ENCODE measurements at regions not wholly inside any gene's neighbourhood (a gene's known extent, or its start where the extent isn't known, plus 50 kb on each side); places are given as distances from the start of the nearest gene placed in this dataset.
A peak's percentile ranks its signal among the peaks of the same experiment; 100 is the strongest.

DNA sequence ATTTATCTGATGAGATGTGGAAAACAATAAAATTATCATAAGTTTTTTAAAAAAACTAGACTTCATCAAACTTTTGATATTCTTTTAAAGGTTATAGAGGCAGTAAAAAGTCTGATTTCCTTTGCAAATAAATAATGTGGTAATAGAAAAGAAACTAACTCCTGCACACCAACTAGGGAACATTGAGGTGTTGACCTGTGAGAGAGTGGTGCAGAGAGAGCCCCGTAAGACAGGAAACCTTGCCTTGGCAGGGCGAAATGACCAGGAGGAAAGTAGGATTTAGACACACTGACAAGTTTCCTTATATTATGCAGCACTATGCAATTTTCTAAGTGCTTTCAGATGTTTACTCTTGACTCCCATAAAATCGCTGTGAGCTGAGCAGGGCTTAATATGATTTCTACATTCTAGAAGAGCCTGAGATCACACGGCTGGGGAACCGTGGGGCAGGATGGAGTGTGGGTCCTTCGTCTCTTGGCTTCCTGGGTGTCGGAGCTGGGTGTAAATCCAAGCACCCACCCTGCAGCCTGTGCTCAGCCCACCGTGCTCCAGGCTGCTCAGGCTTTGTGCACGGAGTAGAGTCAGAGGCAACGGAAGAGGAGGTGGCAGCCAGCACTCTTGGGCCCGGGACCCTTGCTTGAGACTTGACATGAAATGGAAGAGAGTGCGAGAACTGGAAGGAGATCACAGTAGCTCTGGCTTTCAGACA is 61.3 kb upstream of the FOXQ1 start:
- 64% methylated on average over 12 of the region's 12 CpGs for WGBS (ENCODE audit: low lambda C conversion rate, missing lambda C conversion rate)
- no peaks in the 10 kb centered on the region for H3K36me3 ChIP-seq (replicated peaks; ENCODE audit: insufficient read depth, low read depth)
- no peaks in the 10 kb centered on the region for H4K20me1 ChIP-seq (ENCODE audit: insufficient read depth, poor library complexity, severe bottlenecking)
- H3K4me2 ChIP-seq = peak overlapping the region; percentile 18
- no peak overlapping the region for H3K4me3 ChIP-seq
- H3K9me3 ChIP-seq (ENCODE audit: low read depth) = no peaks in the 10 kb centered on the region
- H3K9me2 ChIP-seq (replicated peaks; ENCODE audit: insufficient read depth) = no peaks in the 10 kb centered on the region
- no peak overlapping the region for H2AFZ ChIP-seq
- H3K4me1 ChIP-seq (ENCODE audit: insufficient read depth) = peaks cover 21% of the 10 kb centered on the region
- no peaks in the 10 kb centered on the region for H3K79me2 ChIP-seq
- TF ChIP-seq CTCF (IDR thresholded peaks at IDR 0.05; ENCODE audit: poor library complexity) (no peak), EZH2phosphoT487 (IDR thresholded peaks at IDR 0.05; ENCODE audit: low read depth, severe bottlenecking, unreplicated experiment) (no peak), EZH2 (IDR thresholded peaks at IDR 0.05; ENCODE audit: borderline replicate concordance) (no peak)
- peak; percentile 27 for DNase-seq (ENCODE audit: low spot score)
- H3K27me3 ChIP-seq = no peaks in the 10 kb centered on the region
- peak overlapping the region; percentile 73 for H3K27ac ChIP-seq

- no peaks in the 10 kb centered on the region for H3K27me3 ChIP-seq
- no peaks in the 10 kb centered on the region for H3K9me3 ChIP-seq (ENCODE audit: low read depth)
- no peaks in the 10 kb centered on the region for H3K79me2 ChIP-seq
- H3K4me3 ChIP-seq = no peak overlapping the region
- no peak overlapping the region for H3K27ac ChIP-seq
- H3K9me2 ChIP-seq (replicated peaks; ENCODE audit: insufficient read depth) = no peaks in the 10 kb centered on the region
- H3K36me3 ChIP-seq (replicated peaks; ENCODE audit: insufficient read depth, low read depth) = no peaks in the 10 kb centered on the region
- WGBS (ENCODE audit: low lambda C conversion rate, missing lambda C conversion rate) = 92% methylated on average over 3 of the region's 3 CpGs
- DNase-seq (ENCODE audit: low spot score) = no peak
- no peaks in the 10 kb centered on the region for H4K20me1 ChIP-seq (ENCODE audit: insufficient read depth, poor library complexity, severe bottlenecking)
- H3K4me1 ChIP-seq (ENCODE audit: insufficient read depth) = peaks cover 21% of the 10 kb centered on the region
- no peak overlapping the region for H3K4me2 ChIP-seq
- H2AFZ ChIP-seq = no peak overlapping the region
- no peak for TF ChIP-seq EZH2phosphoT487 (IDR thresholded peaks at IDR 0.05; ENCODE audit: low read depth, severe bottlenecking, unreplicated experiment)
- no peak for TF ChIP-seq EZH2 (IDR thresholded peaks at IDR 0.05; ENCODE audit: borderline replicate concordance)
- no peak for TF ChIP-seq CTCF (IDR thresholded peaks at IDR 0.05; ENCODE audit: poor library complexity)
Observed at GRCh38 chr6:1247894-1248293, 64.0 kb upstream of the FOXQ1 start.

- H3K79me2 ChIP-seq = no peaks in the 10 kb centered on the region
- peaks cover 19% of the 10 kb centered on the region for H3K4me1 ChIP-seq (ENCODE audit: insufficient read depth)
- TF ChIP-seq CTCF (IDR thresholded peaks at IDR 0.05; ENCODE audit: poor library complexity) (no peak), EZH2phosphoT487 (IDR thresholded peaks at IDR 0.05; ENCODE audit: low read depth, severe bottlenecking, unreplicated experiment) (no peak), EZH2 (IDR thresholded peaks at IDR 0.05; ENCODE audit: borderline replicate concordance) (no peak)
- 66% methylated on average over 5 of the region's 5 CpGs for WGBS (ENCODE audit: low lambda C conversion rate, missing lambda C conversion rate)
- DNase-seq (ENCODE audit: low spot score) = no peak
- H3K9me2 ChIP-seq (replicated peaks; ENCODE audit: insufficient read depth) = no peaks in the 10 kb centered on the region
- H4K20me1 ChIP-seq (ENCODE audit: insufficient read depth, poor library complexity, severe bottlenecking) = no peaks in the 10 kb centered on the region
- no peaks in the 10 kb centered on the region for H3K9me3 ChIP-seq (ENCODE audit: low read depth)
- H3K27me3 ChIP-seq = no peaks in the 10 kb centered on the region
- H3K36me3 ChIP-seq (replicated peaks; ENCODE audit: insufficient read depth, low read depth) = no peaks in the 10 kb centered on the region
- H3K4me3 ChIP-seq = no peak overlapping the region
- no peak overlapping the region for H3K4me2 ChIP-seq
- no peak overlapping the region for H3K27ac ChIP-seq
- H2AFZ ChIP-seq = no peak overlapping the region
Observed at GRCh38 chr6:1247056-1247455, 64.8 kb upstream of the FOXQ1 start.

All from hepatocyte (in vitro differentiated cells).